IMR-90 (cell line): ENCODE measurements at regions not wholly inside any gene's neighbourhood (a gene's known extent, or its start where the extent isn't known, plus 50 kb on each side); places are given as distances from the start of the nearest gene placed in this dataset.
A peak's percentile ranks its signal among the peaks of the same experiment; 100 is the strongest.

Experiments
- ATAC-seq: fragments of 200-7000 bp; cut with Tn5 transposase; 2 replicates; pipeline ENCODE4 v1.9.1; 2020; ENCODE audit warnings: low read depth, mild to moderate bottlenecking, moderate library complexity
- BruUV-seq: library from RNA; stranded (reverse); fragments of 400-500 nt; replicated peaks from 2 replicates; lab custom pipeline; 2021; lab: Mats Ljungman, UMichigan
- CTCF ChIA-PET: fragments of 300-600 bp; formaldehyde crosslinking; extraction: SDS; loops from one replicate; lab custom pipeline; 2021; ENCODE audit warnings: antibody characterized with exemption; lab: Yijun Ruan, JAX
- POLR2A ChIA-PET: fragments of 300-600 bp; sonication (Branson Sonifier 250); formaldehyde crosslinking; loops from one replicate; lab custom pipeline; 2022; ENCODE audit warnings: antibody characterized with exemption; ENCODE audit not compliant: unreplicated experiment; lab: Charles Lee
- DNase-seq: peaks from one replicate; pipeline ENCODE4 v3.0.0; 2013
- H2AFZ ChIP-seq: replicated peaks from 2 replicates; pipeline ENCODE3; 2013; ENCODE audit warnings: low read length, mild to moderate bottlenecking; ENCODE audit not compliant: poor library complexity
- H2AK5ac ChIP-seq: 2 replicates; pipeline ENCODE4 v1.6.1; 2013; ENCODE audit warnings: low read depth, low read length, inconsistent platforms
- H2AK9ac ChIP-seq: replicated peaks from 2 replicates; pipeline ENCODE3; 2013; ENCODE audit warnings: mild to moderate bottlenecking, low read depth, low read length, moderate library complexity; ENCODE audit not compliant: poor library complexity
- H2BK120ac ChIP-seq: 2 replicates; pipeline ENCODE4 v1.6.1; 2013; ENCODE audit warnings: low read depth, low read length, inconsistent platforms
- H2BK15ac ChIP-seq: 3 replicates; pipeline ENCODE4 v1.6.1; 2013; ENCODE audit warnings: low read depth, low read length, inconsistent platforms
- H2BK20ac ChIP-seq: 2 replicates; pipeline ENCODE4 v1.6.1; 2013; ENCODE audit warnings: low read depth, mild to moderate bottlenecking, inconsistent platforms, low read length, moderate library complexity
- H2BK5ac ChIP-seq: 2 replicates; pipeline ENCODE4 v1.6.1; 2013; ENCODE audit warnings: mild to moderate bottlenecking, low read depth, low read length, inconsistent platforms; ENCODE audit not compliant: poor library complexity, severe bottlenecking
- H3K14ac ChIP-seq: replicated peaks from 2 replicates; pipeline ENCODE4 v1.6.1; 2013; ENCODE audit warnings: low read depth, low read length, inconsistent platforms
- H3K18ac ChIP-seq: 2 replicates; pipeline ENCODE4 v1.6.1; 2013; ENCODE audit warnings: low read depth, low read length, control low read depth
- H3K23ac ChIP-seq: 2 replicates; pipeline ENCODE4 v1.6.1; 2013; ENCODE audit warnings: low read depth, low read length, inconsistent platforms
- H3K27ac ChIP-seq: 2 replicates; pipeline ENCODE4 v1.5.1; 2013; ENCODE audit warnings: mild to moderate bottlenecking, control low read depth, low read length; ENCODE audit not compliant: insufficient read depth
- H3K27me3 ChIP-seq: 2 replicates; pipeline ENCODE4 v1.6.1; 2013; ENCODE audit warnings: low read length; ENCODE audit not compliant: control insufficient read depth, insufficient read depth
- H3K36me3 ChIP-seq: 2 replicates; pipeline ENCODE4 v1.6.1; 2013; ENCODE audit warnings: low read length, mixed read lengths; ENCODE audit not compliant: control insufficient read depth, insufficient read depth
- H3K4ac ChIP-seq: 2 replicates; pipeline ENCODE4 v1.6.1; 2013; ENCODE audit warnings: low read depth, low read length, inconsistent platforms
- H3K4me1 ChIP-seq: 2 replicates; pipeline ENCODE4 v1.6.1; 2013; ENCODE audit warnings: low read length, mixed read lengths; ENCODE audit not compliant: control insufficient read depth, insufficient read depth
- H3K4me2 ChIP-seq: 2 replicates; pipeline ENCODE4 v1.6.1; 2013; ENCODE audit warnings: low read depth, mild to moderate bottlenecking, control low read depth, low read length, moderate library complexity
- H3K4me3 ChIP-seq: 2 replicates; pipeline ENCODE4 v1.5.1; 2013; ENCODE audit warnings: low read depth, mild to moderate bottlenecking, control low read depth, low read length, moderate library complexity; ENCODE audit not compliant: insufficient read depth
- H3K56ac ChIP-seq: 2 replicates; pipeline ENCODE4 v1.6.1; 2013; ENCODE audit warnings: low read length, inconsistent platforms; ENCODE audit not compliant: insufficient read depth; ENCODE audit errors: extremely low read depth
- H3K79me1 ChIP-seq, 2 experiments: 2 replicates each; pipeline ENCODE4 v1.6.1; 2013; ENCODE audit warnings: low read length in 2 of 2, inconsistent platforms in 1 of 2, low read depth in 1 of 2
- H3K9ac ChIP-seq: 2 replicates; pipeline ENCODE4 v1.6.1; 2013; ENCODE audit warnings: low read depth, low read length, control low read depth
- H3K9me1 ChIP-seq: 2 replicates; pipeline ENCODE4 v1.6.1; 2013; ENCODE audit warnings: low read length, inconsistent platforms; ENCODE audit not compliant: insufficient read depth
- H3K9me3 ChIP-seq: 2 replicates; pipeline ENCODE4 v1.6.1; 2013; ENCODE audit warnings: low read length; ENCODE audit not compliant: control insufficient read depth, insufficient read depth
- H4K20me1 ChIP-seq: 2 replicates; pipeline ENCODE4 v1.6.1; 2013; ENCODE audit warnings: low read length, inconsistent platforms; ENCODE audit not compliant: insufficient read depth
- H4K5ac ChIP-seq: 2 replicates; pipeline ENCODE4 v1.6.1; 2013; ENCODE audit warnings: mild to moderate bottlenecking, low read depth, low read length, control low read depth
- H4K8ac ChIP-seq, 2 experiments: 2 replicates each; pipeline ENCODE4 v1.6.1; 2013; ENCODE audit warnings: low read depth in 2 of 2, low read length in 2 of 2, control low read depth in 1 of 2, inconsistent platforms in 1 of 2
- H4K91ac ChIP-seq: 2 replicates; pipeline ENCODE4 v1.6.1; 2013; ENCODE audit warnings: low read depth, low read length, inconsistent platforms; ENCODE audit not compliant: insufficient read depth
- FOS ChIP-seq: fragments of 150-350 bp; IDR thresholded peaks from 2 replicates; pipeline ENCODE4 v1.6.1; 2016; ENCODE audit warnings: low read depth, low read length
- MXI1 ChIP-seq: IDR thresholded peaks from 2 replicates; pipeline ENCODE4 v1.6.1; 2012; ENCODE audit warnings: low read depth, mild to moderate bottlenecking, low read length, moderate library complexity, borderline replicate concordance
- RCOR1 ChIP-seq: IDR thresholded peaks from 2 replicates; pipeline ENCODE4 v1.6.1; 2012; ENCODE audit warnings: mild to moderate bottlenecking, low read length, improper control_type of control experiment; ENCODE audit not compliant: insufficient replicate concordance
- WGBS, 2 experiments: methylation state at CpG; one replicate each; pipeline versions ENCODE4 v1.1.5 to v1.1.7; 2013; ENCODE audit warnings: missing lambda C conversion rate in 2 of 2; ENCODE audit not compliant: insufficient read length in 1 of 2; ENCODE audit errors: extremely low coverage in 2 of 2; 5-methylcytosine and 5-hydroxymethylcytosine counted together
- dilution Hi-C: fragments of 300-500 bp; cut with HindIII; formaldehyde crosslinking; loops from one replicate; pipeline ENCODE4 v1.14.3; 2018; ENCODE audit warnings: low sequenced_read_pairs; ENCODE audit not compliant: unreplicated experiment
- in situ Hi-C: fragments of 300-500 bp; cut with MboI; formaldehyde crosslinking; loops from 3 replicates; pipeline ENCODE4 v1.14.3; 2019; ENCODE audit warnings: low sequenced_read_pairs, inconsistent platforms, mixed read lengths
- intact Hi-C: fragments of 100-400 bp; cut with micrococcal nuclease; formaldehyde crosslinking; loops from 2 replicates; pipeline ENCODE4 v1.10.0; 2022

DNA sequence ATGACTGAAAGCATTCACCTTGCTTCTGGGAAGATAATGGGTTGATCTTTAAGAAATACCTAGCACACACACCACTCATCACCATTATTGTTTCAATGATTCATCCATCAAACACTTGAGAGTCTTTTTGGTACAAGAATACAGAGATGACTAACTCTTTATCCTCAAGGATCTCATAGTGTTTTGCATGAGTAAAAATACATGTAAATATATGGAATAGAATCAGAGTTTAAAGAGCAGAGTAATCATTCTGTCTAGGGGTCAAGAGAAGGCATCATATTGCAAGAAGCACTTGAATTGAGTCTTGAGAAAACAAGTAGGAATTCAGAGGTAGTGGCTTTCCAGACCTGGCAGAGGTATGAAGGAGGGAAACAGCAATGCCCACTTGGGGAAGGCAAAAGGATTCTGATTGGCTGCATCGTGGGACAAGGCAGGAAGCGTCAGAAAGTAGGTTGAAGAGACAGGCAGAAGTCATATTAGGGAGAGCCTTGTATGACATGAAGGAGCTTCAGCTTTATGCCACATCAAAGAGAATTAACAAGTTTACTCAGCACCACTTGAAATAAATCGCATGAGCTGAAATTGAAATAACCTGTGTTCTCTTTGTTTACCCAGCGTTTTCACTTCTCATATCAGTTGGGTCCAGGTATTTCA lies 542.5 kb downstream of the TLE1 start:
- no peak overlapping the region for H3K4ac ChIP-seq
- H2BK15ac ChIP-seq, result no peak overlapping the region
- no peak overlapping the region for H3K27ac ChIP-seq
- H3K9ac ChIP-seq, result no peak overlapping the region
- no peak overlapping the region for H4K5ac ChIP-seq
- H2AK5ac ChIP-seq, result no peak overlapping the region
- H3K56ac ChIP-seq, result no peak overlapping the region
- ATAC-seq, result peak; percentile 59
- H2AFZ ChIP-seq, result no peak overlapping the region
- H3K4me2 ChIP-seq, result no peak overlapping the region
- peak; percentile 69 for DNase-seq
- H3K23ac ChIP-seq, result no peak overlapping the region
- H3K36me3 ChIP-seq, result no peaks in the 10 kb centered on the region
- no TSS peak for BruUV-seq
- H3K4me1 ChIP-seq, result peaks cover 2% of the 10 kb centered on the region; the same call in 1 of the 2 replicates
- intact Hi-C loops, result no loop called here
- no peak overlapping the region for H3K4me3 ChIP-seq
- H4K91ac ChIP-seq, result no peak overlapping the region
- in situ Hi-C loops, result no loop called here
- H3K79me1 ChIP-seq, result no peaks in the 10 kb centered on the region
- no peak overlapping the region for H2BK5ac ChIP-seq
- H4K8ac ChIP-seq, result no peak overlapping the region
- H2BK120ac ChIP-seq, result no peak overlapping the region
- ChIA-PET POLR2A (no interaction called here), CTCF (no interaction called here)
- H4K20me1 ChIP-seq, result no peaks in the 10 kb centered on the region
- H3K18ac ChIP-seq, result no peak overlapping the region
- dilution Hi-C loops, result no loop called here
- H3K27me3 ChIP-seq, result no peaks in the 10 kb centered on the region
- peaks cover 2% of the 10 kb centered on the region; the same call in 1 of the 2 replicates for H3K9me3 ChIP-seq
- no peak overlapping the region for H2BK20ac ChIP-seq
- no CpG with 5 or more reads among the region's 4 CpGs for WGBS, 2 experiments
- no peak overlapping the region for H3K14ac ChIP-seq
- peaks cover 3% of the 10 kb centered on the region; the same call in 1 of the 2 replicates for H3K9me1 ChIP-seq
- TF ChIP-seq MXI1 (no peak), FOS (0 out of 2 replicates have a peak, but pooled peaks have one; percentile 33), RCOR1 (no peak)
- H2AK9ac ChIP-seq, result no peak overlapping the region
